ENCODE measurements at regions not wholly inside any gene's neighbourhood (a gene's known extent, or its start where the extent isn't known, plus 50 kb on each side); places are given as distances from the start of the nearest gene placed in this dataset.

- H3K4me3 ChIP-seq (replicated peaks; ENCODE audit: low read depth, low read length), result no peak overlapping the region
- no peak for DNase-seq (ENCODE audit: extremely low read depth, insufficient read length)
- no peaks in the 10 kb centered on the region for H3K27me3 ChIP-seq (replicated peaks; ENCODE audit: control insufficient read depth, insufficient read depth, low read length)
- H3K36me3 ChIP-seq (ENCODE audit: control insufficient read depth, insufficient read depth, low read length), result no peaks in the 10 kb centered on the region
- TF ChIP-seq CTCF (IDR thresholded peaks at IDR 0.05; ENCODE audit: insufficient read depth, low read length, poor library complexity, severe bottlenecking), result no peak
Measured at GRCh38 chr4:34269613-34270012, 1974.7 kb downstream of the ARAP2 start.

GRCh38 chr4:34271479-34272355 is 1972.6 kb downstream of the ARAP2 start:
- no peak for TF ChIP-seq CTCF (IDR thresholded peaks at IDR 0.05; ENCODE audit: insufficient read depth, low read length, poor library complexity, severe bottlenecking)
- no peak for DNase-seq (ENCODE audit: extremely low read depth, insufficient read length)
- Histone ChIP-seq H3K27me3 (replicated peaks; ENCODE audit: control insufficient read depth, insufficient read depth, low read length) (no peaks in the 10 kb centered on the region), H3K4me3 (replicated peaks; ENCODE audit: low read depth, low read length) (no peak overlapping the region), H3K36me3 (ENCODE audit: control insufficient read depth, insufficient read depth, low read length) (no peaks in the 10 kb centered on the region)

- Histone ChIP-seq H3K4me3 (replicated peaks; ENCODE audit: low read depth, low read length) (no peak overlapping the region), H3K36me3 (ENCODE audit: control insufficient read depth, insufficient read depth, low read length) (no peaks in the 10 kb centered on the region), H3K27me3 (replicated peaks; ENCODE audit: control insufficient read depth, insufficient read depth, low read length) (no peaks in the 10 kb centered on the region)
- no peak for DNase-seq (ENCODE audit: extremely low read depth, insufficient read length)
- TF ChIP-seq CTCF (IDR thresholded peaks at IDR 0.05; ENCODE audit: insufficient read depth, low read length, poor library complexity, severe bottlenecking), result no peak
Measured at GRCh38 chr4:34279011-34279410, 1965.3 kb downstream of the ARAP2 start.

- Histone ChIP-seq H3K36me3 (ENCODE audit: control insufficient read depth, insufficient read depth, low read length) (no peaks in the 10 kb centered on the region), H3K4me3 (replicated peaks; ENCODE audit: low read depth, low read length) (no peak overlapping the region), H3K27me3 (replicated peaks; ENCODE audit: control insufficient read depth, insufficient read depth, low read length) (no peaks in the 10 kb centered on the region)
- TF ChIP-seq CTCF (IDR thresholded peaks at IDR 0.05; ENCODE audit: insufficient read depth, low read length, poor library complexity, severe bottlenecking), result no peak
- no peak for DNase-seq (ENCODE audit: extremely low read depth, insufficient read length)
Measured at GRCh38 chr4:34280131-34280530, 1964.2 kb downstream of the ARAP2 start.

- no peaks in the 10 kb centered on the region for H3K36me3 ChIP-seq (ENCODE audit: control insufficient read depth, insufficient read depth, low read length)
- no peaks in the 10 kb centered on the region for H3K27me3 ChIP-seq (replicated peaks; ENCODE audit: control insufficient read depth, insufficient read depth, low read length)
- no peak for DNase-seq (ENCODE audit: extremely low read depth, insufficient read length)
- no peak for TF ChIP-seq CTCF (IDR thresholded peaks at IDR 0.05; ENCODE audit: insufficient read depth, low read length, poor library complexity, severe bottlenecking)
- no peak overlapping the region for H3K4me3 ChIP-seq (replicated peaks; ENCODE audit: low read depth, low read length)
Measured at GRCh38 chr4:34281826-34282225, 1962.5 kb downstream of the ARAP2 start.
